GM12873 (cell line): ENCODE measurements at regions not wholly inside any gene's neighbourhood (a gene's known extent, or its start where the extent isn't known, plus 50 kb on each side); places are given as distances from the start of the nearest gene placed in this dataset.

Source experiments
- CTCF ChIP-seq: IDR thresholded peaks from 2 replicates; pipeline ENCODE4 v1.5.1; 2012; ENCODE audit warnings: low read depth, mild to moderate bottlenecking, moderate library complexity, low read length, control low read depth; ENCODE audit not compliant: insufficient read depth; ENCODE audit errors: missing control alignments

- no peak for TF ChIP-seq CTCF
Measured at GRCh38 chr20:48380661-48381060, 447.1 kb downstream of the PREX1 start.

GRCh38 chr20:48378976-48379675 is 448.7 kb downstream of the PREX1 start:
- no peak for TF ChIP-seq CTCF

GRCh38 chr20:48377940-48378339 is 449.9 kb downstream of the PREX1 start:
- TF ChIP-seq CTCF = no peak

GRCh38 chr20:48375804-48376203 is 452.0 kb downstream of the PREX1 start:
- no peak for TF ChIP-seq CTCF

GRCh38 chr20:48374991-48375595 is 452.7 kb downstream of the PREX1 start:
- no peak for TF ChIP-seq CTCF

- no peak for TF ChIP-seq CTCF
Measured at GRCh38 chr20:48373555-48373934, 454.3 kb downstream of the PREX1 start.

- TF ChIP-seq CTCF = no peak
Measured at GRCh38 chr20:48371211-48371610, 456.6 kb downstream of the PREX1 start.
